ENCODE measurements at regions not wholly inside any gene's neighbourhood (a gene's known extent, or its start where the extent isn't known, plus 50 kb on each side); places are given as distances from the start of the nearest gene placed in this dataset.
"Not testable (repeated sequence)": the region's sequence is repeated elsewhere in the genome, so short reads cannot be mapped to it uniquely, and the experiment has no call there.

- not testable (repeated sequence) for TF ChIP-seq CTCF (IDR thresholded peaks at IDR 0.05 in 4 of 5, conservative IDR thresholded peaks at IDR 0.05 in 1 of 5); POLR2A (IDR thresholded peaks at IDR 0.05)
Measured at GRCh38 chr11:49891910-49892671, 60.1 kb upstream of the OR4C13 start.

All from gastrocnemius medialis (tissue), 4 donors.